HUES6 (cell line): ENCODE measurements at regions not wholly inside any gene's neighbourhood (a gene's known extent, or its start where the extent isn't known, plus 50 kb on each side); places are given as distances from the start of the nearest gene placed in this dataset.

Experiments used
- H3K27ac ChIP-seq: 2 replicates; pipeline ENCODE4 v1.7.0; 2013; ENCODE audit warnings: low read depth, mild to moderate bottlenecking, low read length, inconsistent platforms
- H3K27me3 ChIP-seq: 2 replicates; pipeline ENCODE4 v1.6.1; 2013; ENCODE audit warnings: low read length; ENCODE audit not compliant: control insufficient read depth, insufficient read depth
- H3K36me3 ChIP-seq: 2 replicates; pipeline ENCODE4 v1.6.1; 2013; ENCODE audit warnings: low read length; ENCODE audit not compliant: control insufficient read depth, insufficient read depth
- H3K4me1 ChIP-seq: 2 replicates; pipeline ENCODE4 v1.6.1; 2013; ENCODE audit warnings: low read length; ENCODE audit not compliant: control insufficient read depth, insufficient read depth
- H3K4me3 ChIP-seq: 2 replicates; pipeline ENCODE4 v1.5.1; 2013; ENCODE audit warnings: low read depth, low read length
- H3K9ac ChIP-seq: one replicate; pipeline ENCODE4 v1.6.1; 2013; ENCODE audit warnings: mild to moderate bottlenecking, low read length
- H3K9me3 ChIP-seq: 2 replicates; pipeline ENCODE4 v1.6.1; 2013; ENCODE audit warnings: low read depth, low read length; ENCODE audit not compliant: control insufficient read depth, insufficient read depth

DNA sequence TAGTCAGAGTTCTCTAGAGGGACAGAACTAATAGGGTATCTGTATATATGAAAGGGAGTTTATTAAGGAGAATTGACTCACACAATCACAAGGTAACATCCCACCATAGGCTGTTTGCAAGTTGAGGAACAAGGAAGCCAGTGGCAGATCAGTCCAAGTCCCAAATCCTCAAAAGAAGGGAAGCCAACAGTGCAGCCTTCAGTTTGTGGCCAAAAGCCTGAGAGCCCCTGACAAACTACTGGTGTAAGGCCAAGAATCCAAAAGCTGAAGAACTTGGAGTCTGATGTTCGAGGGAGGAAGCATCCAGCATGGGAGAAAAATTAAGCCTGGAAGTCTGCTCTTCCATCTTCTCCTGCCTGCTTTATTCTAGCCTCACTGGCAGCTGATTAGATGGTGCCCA, 1107.2 kb upstream of the CELF2 start:
- no peak overlapping the region for H3K27ac ChIP-seq

DNA sequence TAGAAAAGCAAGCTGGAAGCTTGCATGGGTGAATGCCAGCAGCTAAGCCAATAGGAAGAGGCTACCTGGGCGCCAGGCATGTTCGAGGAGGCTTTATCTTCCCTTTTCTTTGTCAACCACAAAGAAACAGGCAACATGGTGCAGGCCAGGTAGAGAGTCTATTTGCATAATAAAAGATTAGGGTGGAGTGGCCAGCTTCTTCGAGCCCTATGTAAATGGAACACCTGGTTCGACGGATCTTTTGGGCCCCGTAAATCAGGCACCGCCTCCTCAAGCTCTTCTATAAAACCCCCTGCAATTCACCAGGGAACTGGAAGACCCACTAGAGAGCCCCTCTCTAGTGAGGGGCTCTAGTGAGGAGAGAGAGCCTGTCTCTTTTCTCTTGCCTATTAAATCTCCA, 1106.2 kb upstream of the CELF2 start:
- Histone ChIP-seq H3K4me1 (peaks cover 7% of the 10 kb centered on the region; the same call in 1 of the 2 replicates), H3K27me3 (no peaks in the 10 kb centered on the region), H3K9me3 (0 out of 2 replicates have a peak, but pooled peaks cover 9% of the 10 kb centered on the region), H3K9ac (peak overlapping the region; percentile 30), H3K4me3 (no peak overlapping the region), H3K36me3 (no peaks in the 10 kb centered on the region), H3K27ac (0 out of 2 replicates have a peak overlapping the region, but pooled peaks have one; percentile 16)

More for the DNA sequence above, 1107.2 kb upstream of the CELF2 start:
- Histone ChIP-seq H3K9ac (no peak overlapping the region), H3K9me3 (peaks cover 15% of the 10 kb centered on the region; the same call in 1 of the 2 replicates), H3K4me1 (peaks cover 7% of the 10 kb centered on the region; the same call in 1 of the 2 replicates), H3K36me3 (no peaks in the 10 kb centered on the region), H3K4me3 (no peak overlapping the region), H3K27me3 (no peaks in the 10 kb centered on the region)

GRCh38 chr10:9913876-9914514, 1103.7 kb upstream of the CELF2 start:
- H3K9ac ChIP-seq, result no peak overlapping the region
- no peaks in the 10 kb centered on the region for H3K27me3 ChIP-seq
- peaks cover 7% of the 10 kb centered on the region; the same call in 1 of the 2 replicates for H3K4me1 ChIP-seq
- H3K36me3 ChIP-seq, result no peaks in the 10 kb centered on the region
- H3K9me3 ChIP-seq, result 0 out of 2 replicates have a peak, but pooled peaks cover 4% of the 10 kb centered on the region
- no peak overlapping the region for H3K4me3 ChIP-seq
- no peak overlapping the region for H3K27ac ChIP-seq

DNA sequence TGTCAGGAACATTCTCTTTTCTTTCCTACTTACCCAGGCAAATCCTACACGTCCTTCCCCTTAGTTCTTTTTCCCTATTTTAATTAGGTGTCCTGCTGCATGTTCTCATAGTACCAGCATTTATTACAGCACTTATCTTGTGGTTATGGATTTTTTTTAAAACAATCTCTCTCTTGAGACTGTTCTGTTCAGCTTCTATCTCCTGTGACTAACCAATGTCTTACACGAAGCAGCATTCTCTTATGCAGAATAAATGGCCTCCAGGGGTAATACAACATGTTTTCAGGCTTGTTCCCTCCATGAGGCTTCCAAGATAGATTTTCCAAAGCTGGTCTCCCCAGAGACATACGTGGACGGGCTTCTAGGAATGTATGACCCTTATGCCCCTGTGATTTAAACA, 1096.1 kb upstream of the CELF2 start:
- no peaks in the 10 kb centered on the region for H3K36me3 ChIP-seq
- H3K9me3 ChIP-seq, result no peaks in the 10 kb centered on the region
- H3K27me3 ChIP-seq, result no peaks in the 10 kb centered on the region
- H3K27ac ChIP-seq, result no peak overlapping the region
- H3K9ac ChIP-seq, result no peak overlapping the region
- no peaks in the 10 kb centered on the region for H3K4me1 ChIP-seq
- no peak overlapping the region for H3K4me3 ChIP-seq

DNA sequence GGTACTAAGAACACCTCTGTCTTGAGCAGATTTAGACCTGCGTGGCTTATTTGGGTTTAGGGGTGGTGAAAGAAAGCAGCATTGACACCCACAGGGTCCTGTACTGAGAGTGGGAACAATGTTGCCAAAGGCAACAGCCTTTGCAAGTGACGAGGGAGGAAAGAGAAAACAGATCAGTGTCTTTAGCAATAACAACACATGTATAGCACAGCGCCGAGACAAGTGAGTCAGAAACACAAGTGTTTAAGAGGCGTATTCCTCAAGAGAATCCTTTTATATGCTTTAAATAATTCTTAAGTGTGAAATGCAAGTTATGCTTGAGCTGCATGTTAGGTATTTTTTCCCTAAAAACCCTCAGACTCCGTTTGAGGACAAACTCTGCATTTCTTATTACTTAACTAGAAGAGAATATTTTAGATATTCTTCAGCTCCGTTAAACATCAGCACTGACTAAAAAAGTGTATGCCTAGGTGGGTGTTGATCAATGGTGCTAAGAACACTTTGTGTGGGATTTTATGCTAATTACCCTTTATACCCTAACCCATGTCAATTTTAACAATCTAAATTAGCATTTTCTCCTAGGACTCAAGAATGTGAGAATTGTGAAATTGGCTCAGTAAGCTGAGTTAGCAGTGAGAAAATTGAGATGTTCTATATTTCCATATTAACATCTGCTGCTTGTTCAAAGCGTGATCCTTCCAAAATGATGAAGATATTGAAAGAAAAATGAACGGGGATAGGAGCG, 1095.4 kb upstream of the CELF2 start:
- Histone ChIP-seq H3K9ac (no peak overlapping the region), H3K27ac (no peak overlapping the region), H3K4me1 (no peaks in the 10 kb centered on the region), H3K27me3 (no peaks in the 10 kb centered on the region), H3K4me3 (no peak overlapping the region), H3K9me3 (no peaks in the 10 kb centered on the region), H3K36me3 (no peaks in the 10 kb centered on the region)

DNA sequence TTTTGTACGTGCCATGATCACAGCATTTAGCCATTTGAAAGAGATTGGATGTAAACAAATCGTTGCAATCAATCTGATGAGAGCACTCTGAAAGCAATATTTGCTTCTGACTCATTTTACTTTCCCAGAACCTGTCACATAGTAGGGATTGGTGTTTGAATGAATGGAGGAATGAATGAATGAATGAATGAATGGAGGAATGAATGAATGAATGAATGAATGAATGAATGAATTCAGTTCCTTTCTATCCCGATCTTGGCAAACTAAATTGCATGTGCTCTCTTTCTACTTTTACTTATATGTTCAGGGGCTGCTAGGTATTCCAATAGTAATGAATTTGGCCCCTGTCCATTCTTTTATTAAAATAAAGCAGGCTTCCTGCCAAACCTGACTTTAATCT, 1091.7 kb upstream of the CELF2 start:
- Histone ChIP-seq H3K27me3 (no peaks in the 10 kb centered on the region), H3K4me1 (no peaks in the 10 kb centered on the region), H3K36me3 (no peaks in the 10 kb centered on the region), H3K4me3 (no peak overlapping the region), H3K9me3 (no peaks in the 10 kb centered on the region), H3K27ac (no peak overlapping the region), H3K9ac (no peak overlapping the region)

GRCh38 chr10:9926881-9927280, 1090.8 kb upstream of the CELF2 start:
- H3K9me3 ChIP-seq, result no peaks in the 10 kb centered on the region
- no peak overlapping the region for H3K27ac ChIP-seq
- no peak overlapping the region for H3K9ac ChIP-seq
- no peak overlapping the region for H3K4me3 ChIP-seq
- no peaks in the 10 kb centered on the region for H3K27me3 ChIP-seq
- H3K4me1 ChIP-seq, result no peaks in the 10 kb centered on the region
- H3K36me3 ChIP-seq, result no peaks in the 10 kb centered on the region

DNA sequence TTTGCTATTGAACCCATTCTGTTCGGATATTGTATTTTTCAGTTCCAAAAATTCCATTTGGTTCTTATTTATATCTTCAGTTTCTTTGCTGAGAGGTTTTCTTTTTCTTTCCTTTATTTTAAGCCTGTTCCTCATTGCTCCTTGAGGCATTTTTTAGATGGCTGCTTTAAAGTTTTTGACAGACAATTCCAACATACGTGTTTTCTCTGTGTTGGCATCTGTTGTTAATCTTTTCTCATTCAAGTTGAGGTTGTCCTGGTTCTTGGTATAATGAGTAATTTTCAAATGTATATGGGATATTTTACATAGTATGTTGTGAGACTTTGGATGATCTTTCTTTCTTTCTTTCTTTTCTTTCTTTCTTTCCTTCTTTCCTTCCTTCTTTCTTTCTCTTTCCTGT, 1078.0 kb upstream of the CELF2 start:
- no peak overlapping the region for H3K4me3 ChIP-seq
- no peak overlapping the region for H3K9ac ChIP-seq
- H3K27ac ChIP-seq, result no peak overlapping the region
- H3K36me3 ChIP-seq, result no peaks in the 10 kb centered on the region
- no peaks in the 10 kb centered on the region for H3K9me3 ChIP-seq
- no peaks in the 10 kb centered on the region for H3K27me3 ChIP-seq
- H3K4me1 ChIP-seq, result no peaks in the 10 kb centered on the region

GRCh38 chr10:9944690-9945089, 1073.0 kb upstream of the CELF2 start:
- Histone ChIP-seq H3K36me3 (no peaks in the 10 kb centered on the region), H3K9me3 (no peaks in the 10 kb centered on the region), H3K27ac (no peak overlapping the region), H3K4me1 (no peaks in the 10 kb centered on the region), H3K27me3 (no peaks in the 10 kb centered on the region), H3K4me3 (no peak overlapping the region), H3K9ac (no peak overlapping the region)

DNA sequence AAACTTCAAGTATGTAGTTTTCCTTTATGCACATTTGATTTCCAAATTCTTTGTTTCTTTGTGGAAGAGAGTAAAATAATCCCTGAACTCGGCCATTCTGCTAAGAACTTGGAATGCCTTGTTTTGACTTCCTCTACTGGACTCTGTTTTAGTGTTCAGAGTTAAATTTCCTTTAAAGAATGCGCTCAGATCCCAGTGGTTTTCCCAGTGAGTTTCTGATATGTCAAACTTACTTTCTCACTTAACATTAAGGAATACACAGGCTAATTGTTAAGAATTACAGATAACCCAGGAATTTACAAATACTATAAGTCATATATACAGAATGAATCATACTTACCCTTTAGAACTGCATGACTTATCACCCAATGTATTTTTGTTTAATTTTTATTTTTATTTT, 1067.6 kb upstream of the CELF2 start:
- Histone ChIP-seq H3K9me3 (no peaks in the 10 kb centered on the region), H3K27ac (no peak overlapping the region), H3K27me3 (no peaks in the 10 kb centered on the region), H3K9ac (no peak overlapping the region), H3K4me3 (no peak overlapping the region), H3K36me3 (no peaks in the 10 kb centered on the region), H3K4me1 (no peaks in the 10 kb centered on the region)

GRCh38 chr10:9951481-9952257, 1066.0 kb upstream of the CELF2 start:
- Histone ChIP-seq H3K9me3 (no peaks in the 10 kb centered on the region), H3K27me3 (no peaks in the 10 kb centered on the region), H3K9ac (no peak overlapping the region), H3K4me3 (no peak overlapping the region), H3K27ac (no peak overlapping the region), H3K4me1 (no peaks in the 10 kb centered on the region), H3K36me3 (no peaks in the 10 kb centered on the region)
